ENCODE measurements at regions not wholly inside any gene's neighbourhood (a gene's known extent, or its start where the extent isn't known, plus 50 kb on each side); places are given as distances from the start of the nearest gene placed in this dataset.
A peak's percentile ranks its signal among the peaks of the same experiment; 100 is the strongest.
"Not testable (repeated sequence)": the region's sequence is repeated elsewhere in the genome, so short reads cannot be mapped to it uniquely, and the experiment has no call there.

GRCh38 chr15:55126111-55126510 lies 70.6 kb downstream of the RSL24D1 start:
- DNase-seq: no peak

- no peak for DNase-seq
Observed at GRCh38 chr15:55124616-55125015, 72.1 kb downstream of the RSL24D1 start.

GRCh38 chr15:55118344-55118870 lies 78.3 kb downstream of the RSL24D1 start:
- DNase-seq: no peak

- DNase-seq: no peak
Observed at GRCh38 chr15:55116636-55117035, 80.1 kb downstream of the RSL24D1 start.

- DNase-seq: no peak
Observed at GRCh38 chr15:55113736-55114135, 83.0 kb downstream of the RSL24D1 start.

GRCh38 chr15:55112706-55113105 lies 84.0 kb downstream of the RSL24D1 start:
- no peak for DNase-seq

- DNase-seq: no peak
Observed at GRCh38 chr15:55110446-55110845, 86.3 kb downstream of the RSL24D1 start.

GRCh38 chr15:55108858-55109518 lies 87.8 kb downstream of the RSL24D1 start:
- peak; percentile 69 for DNase-seq

- DNase-seq: no peak
Observed at GRCh38 chr15:55108448-55108847, 88.3 kb downstream of the RSL24D1 start.

GRCh38 chr15:55106155-55106554 lies 90.6 kb downstream of the RSL24D1 start:
- no peak for DNase-seq

GRCh38 chr15:55094136-55094535 lies 102.6 kb downstream of the RSL24D1 start:
- DNase-seq: no peak

- no peak for DNase-seq
Observed at GRCh38 chr15:55088207-55088606, 108.5 kb downstream of the RSL24D1 start.

- no peak for DNase-seq
Observed at GRCh38 chr15:55084673-55085072, 112.1 kb downstream of the RSL24D1 start.

GRCh38 chr15:55084216-55084615 lies 112.5 kb downstream of the RSL24D1 start:
- DNase-seq: no peak

- DNase-seq: not testable (repeated sequence)
Observed at GRCh38 chr15:55077052-55077451, 119.7 kb downstream of the RSL24D1 start.

GRCh38 chr15:55074431-55074830 lies 122.3 kb downstream of the RSL24D1 start:
- no peak for DNase-seq

- not testable (repeated sequence) for DNase-seq
Observed at GRCh38 chr15:55063970-55064369, 132.8 kb downstream of the RSL24D1 start.

GRCh38 chr15:55060836-55061235 lies 135.9 kb downstream of the RSL24D1 start:
- DNase-seq: peak; percentile 98

GRCh38 chr15:55056500-55056899 lies 140.2 kb downstream of the RSL24D1 start:
- no peak for DNase-seq

GRCh38 chr15:55044162-55044561 lies 152.6 kb downstream of the RSL24D1 start:
- DNase-seq: no peak

GRCh38 chr15:55037071-55037470 lies 159.7 kb downstream of the RSL24D1 start:
- no peak for DNase-seq

- no peak for DNase-seq
Observed at GRCh38 chr15:55035749-55036148, 161.0 kb downstream of the RSL24D1 start.

GRCh38 chr15:55033574-55033973 lies 163.2 kb downstream of the RSL24D1 start:
- no peak for DNase-seq

- DNase-seq: no peak
Observed at GRCh38 chr15:55031727-55032126, 165.0 kb downstream of the RSL24D1 start.

GRCh38 chr15:55026381-55026780 lies 170.4 kb downstream of the RSL24D1 start:
- no peak for DNase-seq

All from NCI-H2171 treated with DMSO at 0.1 percent for 48 hours (cell line).